ENCODE measurements at regions not wholly inside any gene's neighbourhood (a gene's known extent, or its start where the extent isn't known, plus 50 kb on each side); places are given as distances from the start of the nearest gene placed in this dataset.

DNA sequence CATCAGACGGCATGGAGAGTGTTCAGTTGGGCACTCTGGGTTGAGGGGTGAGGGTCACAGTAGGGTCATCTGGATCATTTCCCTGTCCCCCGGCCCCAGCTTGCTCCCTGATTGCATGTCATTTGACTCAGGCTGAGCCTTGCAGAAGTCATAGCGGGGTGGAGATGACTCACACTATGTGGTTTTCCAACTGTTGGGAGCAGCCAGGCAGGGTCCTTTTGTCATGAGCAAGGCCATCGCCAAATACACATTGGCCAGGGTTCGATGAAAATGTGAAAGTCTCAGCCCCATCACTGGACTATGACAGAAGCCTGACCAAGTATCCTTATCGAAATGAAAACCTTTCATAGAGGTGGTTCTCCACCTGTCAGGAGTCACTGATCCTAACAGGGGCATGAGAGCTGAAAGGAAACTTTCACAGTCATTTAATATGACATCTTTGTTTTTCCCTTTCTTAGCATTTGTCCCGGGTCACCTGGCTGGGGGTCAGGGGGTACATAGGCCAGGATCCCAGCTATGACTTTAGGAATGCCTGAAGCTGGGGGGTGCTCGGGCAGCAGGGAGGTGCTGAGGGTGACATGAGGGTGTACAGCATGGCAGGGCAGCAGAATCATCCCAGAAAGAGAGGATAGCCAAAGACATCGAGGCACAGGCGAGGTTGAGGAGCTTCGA is 70.2 kb upstream of the CD93 start (continued):
- TF ChIP-seq, protein P1, sequence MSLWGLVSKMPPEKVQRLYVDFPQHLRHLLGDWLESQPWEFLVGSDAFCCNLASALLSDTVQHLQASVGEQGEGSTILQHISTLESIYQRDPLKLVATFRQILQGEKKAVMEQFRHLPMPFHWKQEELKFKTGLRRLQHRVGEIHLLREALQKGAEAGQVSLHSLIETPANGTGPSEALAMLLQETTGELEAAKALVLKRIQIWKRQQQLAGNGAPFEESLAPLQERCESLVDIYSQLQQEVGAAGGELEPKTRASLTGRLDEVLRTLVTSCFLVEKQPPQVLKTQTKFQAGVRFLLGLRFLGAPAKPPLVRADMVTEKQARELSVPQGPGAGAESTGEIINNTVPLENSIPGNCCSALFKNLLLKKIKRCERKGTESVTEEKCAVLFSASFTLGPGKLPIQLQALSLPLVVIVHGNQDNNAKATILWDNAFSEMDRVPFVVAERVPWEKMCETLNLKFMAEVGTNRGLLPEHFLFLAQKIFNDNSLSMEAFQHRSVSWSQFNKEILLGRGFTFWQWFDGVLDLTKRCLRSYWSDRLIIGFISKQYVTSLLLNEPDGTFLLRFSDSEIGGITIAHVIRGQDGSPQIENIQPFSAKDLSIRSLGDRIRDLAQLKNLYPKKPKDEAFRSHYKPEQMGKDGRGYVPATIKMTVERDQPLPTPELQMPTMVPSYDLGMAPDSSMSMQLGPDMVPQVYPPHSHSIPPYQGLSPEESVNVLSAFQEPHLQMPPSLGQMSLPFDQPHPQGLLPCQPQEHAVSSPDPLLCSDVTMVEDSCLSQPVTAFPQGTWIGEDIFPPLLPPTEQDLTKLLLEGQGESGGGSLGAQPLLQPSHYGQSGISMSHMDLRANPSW (CRISPR knock-in tag; IDR thresholded peaks at IDR 0.05), result no peak
- TF ChIP-seq, protein P2, sequence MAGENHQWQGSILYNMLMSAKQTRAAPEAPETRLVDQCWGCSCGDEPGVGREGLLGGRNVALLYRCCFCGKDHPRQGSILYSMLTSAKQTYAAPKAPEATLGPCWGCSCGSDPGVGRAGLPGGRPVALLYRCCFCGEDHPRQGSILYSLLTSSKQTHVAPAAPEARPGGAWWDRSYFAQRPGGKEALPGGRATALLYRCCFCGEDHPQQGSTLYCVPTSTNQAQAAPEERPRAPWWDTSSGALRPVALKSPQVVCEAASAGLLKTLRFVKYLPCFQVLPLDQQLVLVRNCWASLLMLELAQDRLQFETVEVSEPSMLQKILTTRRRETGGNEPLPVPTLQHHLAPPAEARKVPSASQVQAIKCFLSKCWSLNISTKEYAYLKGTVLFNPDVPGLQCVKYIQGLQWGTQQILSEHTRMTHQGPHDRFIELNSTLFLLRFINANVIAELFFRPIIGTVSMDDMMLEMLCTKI (IDR thresholded peaks at IDR 0.05; ENCODE audit: partially characterized antibody), result no peak
- TF ChIP-seq CBX2 (IDR thresholded peaks at IDR 0.05; ENCODE audit: insufficient read depth, low read length, poor library complexity, severe bottlenecking), result no peak
- TF ChIP-seq, protein P3, sequence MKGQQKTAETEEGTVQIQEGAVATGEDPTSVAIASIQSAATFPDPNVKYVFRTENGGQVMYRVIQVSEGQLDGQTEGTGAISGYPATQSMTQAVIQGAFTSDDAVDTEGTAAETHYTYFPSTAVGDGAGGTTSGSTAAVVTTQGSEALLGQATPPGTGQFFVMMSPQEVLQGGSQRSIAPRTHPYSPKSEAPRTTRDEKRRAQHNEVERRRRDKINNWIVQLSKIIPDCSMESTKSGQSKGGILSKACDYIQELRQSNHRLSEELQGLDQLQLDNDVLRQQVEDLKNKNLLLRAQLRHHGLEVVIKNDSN (CRISPR knock-in tag; IDR thresholded peaks at IDR 0.05), result no peak
- no peak for TF ChIP-seq ZNF3 (CRISPR knock-in tag; IDR thresholded peaks at IDR 0.05)
- no peak for TF ChIP-seq CHD2 (IDR thresholded peaks at IDR 0.05; ENCODE audit: low read depth, low read length)
- TF ChIP-seq, protein P4, sequence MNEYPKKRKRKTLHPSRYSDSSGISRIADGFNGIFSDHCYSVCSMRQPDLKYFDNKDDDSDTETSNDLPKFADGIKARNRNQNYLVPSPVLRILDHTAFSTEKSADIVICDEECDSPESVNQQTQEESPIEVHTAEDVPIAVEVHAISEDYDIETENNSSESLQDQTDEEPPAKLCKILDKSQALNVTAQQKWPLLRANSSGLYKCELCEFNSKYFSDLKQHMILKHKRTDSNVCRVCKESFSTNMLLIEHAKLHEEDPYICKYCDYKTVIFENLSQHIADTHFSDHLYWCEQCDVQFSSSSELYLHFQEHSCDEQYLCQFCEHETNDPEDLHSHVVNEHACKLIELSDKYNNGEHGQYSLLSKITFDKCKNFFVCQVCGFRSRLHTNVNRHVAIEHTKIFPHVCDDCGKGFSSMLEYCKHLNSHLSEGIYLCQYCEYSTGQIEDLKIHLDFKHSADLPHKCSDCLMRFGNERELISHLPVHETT (CRISPR knock-in tag; conservative IDR thresholded peaks at IDR 0.05 in 1 of 2, IDR thresholded peaks at IDR 0.05 in 1 of 2), result peak in 1 of 2 experiments; percentile 88; a peak in 2 of 4 replicates
- TF ChIP-seq EGR1 (conservative IDR thresholded peaks at IDR 0.05), result no peak
- peak; percentile 19; the same call in 1 of the 2 replicates for TF ChIP-seq CBFA2T2 (conservative IDR thresholded peaks at IDR 0.05)
- TF ChIP-seq ZNF197 (CRISPR knock-in tag; IDR thresholded peaks at IDR 0.05; ENCODE audit: low read depth), result peak; percentile 86
- no peak for TF ChIP-seq PTBP1 (IDR thresholded peaks at IDR 0.05; ENCODE audit: low read depth, low read length)
- TF ChIP-seq FOXP1 (CRISPR knock-in tag; IDR thresholded peaks at IDR 0.05), result no peak
- TF ChIP-seq LARP7 (IDR thresholded peaks at IDR 0.05), result no peak
- TF ChIP-seq, protein P5, sequence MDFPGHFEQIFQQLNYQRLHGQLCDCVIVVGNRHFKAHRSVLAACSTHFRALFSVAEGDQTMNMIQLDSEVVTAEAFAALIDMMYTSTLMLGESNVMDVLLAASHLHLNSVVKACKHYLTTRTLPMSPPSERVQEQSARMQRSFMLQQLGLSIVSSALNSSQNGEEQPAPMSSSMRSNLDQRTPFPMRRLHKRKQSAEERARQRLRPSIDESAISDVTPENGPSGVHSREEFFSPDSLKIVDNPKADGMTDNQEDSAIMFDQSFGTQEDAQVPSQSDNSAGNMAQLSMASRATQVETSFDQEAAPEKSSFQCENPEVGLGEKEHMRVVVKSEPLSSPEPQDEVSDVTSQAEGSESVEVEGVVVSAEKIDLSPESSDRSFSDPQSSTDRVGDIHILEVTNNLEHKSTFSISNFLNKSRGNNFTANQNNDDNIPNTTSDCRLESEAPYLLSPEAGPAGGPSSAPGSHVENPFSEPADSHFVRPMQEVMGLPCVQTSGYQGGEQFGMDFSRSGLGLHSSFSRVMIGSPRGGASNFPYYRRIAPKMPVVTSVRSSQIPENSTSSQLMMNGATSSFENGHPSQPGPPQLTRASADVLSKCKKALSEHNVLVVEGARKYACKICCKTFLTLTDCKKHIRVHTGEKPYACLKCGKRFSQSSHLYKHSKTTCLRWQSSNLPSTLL (IDR thresholded peaks at IDR 0.05), result no peak
- 0 out of 2 replicates have a peak, but pooled peaks have one; percentile 35 for TF ChIP-seq E2F3 (CRISPR knock-in tag; IDR thresholded peaks at IDR 0.05)
- TF ChIP-seq XRCC5 (IDR thresholded peaks at IDR 0.05; ENCODE audit: low read depth, low read length), result no peak
- TF ChIP-seq ZNF121 (CRISPR knock-in tag; conservative IDR thresholded peaks at IDR 0.05), result no peak
- no peak for TF ChIP-seq SMC3 (conservative IDR thresholded peaks at IDR 0.05; ENCODE audit: insufficient read depth, low read depth, low read length)
- no peak for TF ChIP-seq FOXA3 (CRISPR knock-in tag; conservative IDR thresholded peaks at IDR 0.05 in 1 of 2, IDR thresholded peaks at IDR 0.05 in 1 of 2)
- no peak for TF ChIP-seq STAT5A (IDR thresholded peaks at IDR 0.05; ENCODE audit: borderline replicate concordance, low read length)
